Naive thymus-derived CD8-positive, alpha-beta T cell (primary cell): ENCODE measurements at regions not wholly inside any gene's neighbourhood (a gene's known extent, or its start where the extent isn't known, plus 50 kb on each side); places are given as distances from the start of the nearest gene placed in this dataset.

Experiments
- ATAC-seq, 2 donors: fragments of 150-1000 bp; cut with Tn5 transposase in 1 of 2; sonication (Bioruptor Pico), chemical (Tn5 transposase) in 1 of 2; 1 replicate in 1 of 2; 2 replicates in 1 of 2; pipeline ENCODE4 v1.10.0; 2021; ENCODE audit warnings: mild to moderate bottlenecking in 2 of 2, moderate library complexity in 2 of 2
- POLR2A ChIA-PET: fragments of 350-600 bp; sonication (Branson Sonifier 250); formaldehyde crosslinking; loops from one replicate; lab custom pipeline; 2021; ENCODE audit warnings: antibody characterized with exemption; lab: Charles Lee
- DNase-seq, 10 donors: peaks; one replicate each; pipeline versions ENCODE4 v3.0.0 to v3.0.0-alpha.2; 2020 to 2022
- H3K27ac Mint-ChIP-seq, 10 donors: one replicate each; pipeline ENCODE4 v1.8.0; 2020 to 2022; ENCODE audit warnings: mild to moderate bottlenecking in 10 of 10, mixed read lengths in 10 of 10, moderate library complexity in 4 of 10, inconsistent platforms in 1 of 10
- H3K27me3 Mint-ChIP-seq, 5 donors: one replicate each; pipeline ENCODE4 v1.8.0; 2021 to 2022; ENCODE audit warnings: mixed read lengths in 5 of 5
- H3K36me3 Mint-ChIP-seq, 3 donors: one replicate each; pipeline ENCODE4 v1.8.0; 2020 to 2022; ENCODE audit warnings: mixed read lengths in 3 of 3, mild to moderate bottlenecking in 2 of 3, inconsistent platforms in 1 of 3
- H3K4me1 Mint-ChIP-seq, 4 donors: one replicate each; pipeline ENCODE4 v1.8.0; 2021 to 2022; ENCODE audit warnings: mixed read lengths in 4 of 4
- H3K4me3 Mint-ChIP-seq, 10 donors: one replicate each; pipeline ENCODE4 v1.8.0; 2020 to 2022; ENCODE audit warnings: mild to moderate bottlenecking in 10 of 10, mixed read lengths in 10 of 10, moderate library complexity in 6 of 10, inconsistent platforms in 1 of 10
- H3K9me3 Mint-ChIP-seq, 9 donors: one replicate each; pipeline ENCODE4 v1.8.0; 2020 to 2022; ENCODE audit warnings: mixed read lengths in 9 of 9, mild to moderate bottlenecking in 3 of 9, inconsistent platforms in 1 of 9, moderate library complexity in 1 of 9

- H3K4me3 Mint-ChIP-seq, result no peak overlapping the region
- ATAC-seq (no peak), DNase-seq (peak in 1 of 10 donors; percentile 3)
- H3K36me3 Mint-ChIP-seq, result peaks cover 0 to 4% (median 0%) of the 10 kb centered on the region in 3 donors
- POLR2A ChIA-PET, result no interaction called here
- H3K27ac Mint-ChIP-seq, result no peak overlapping the region
- H3K9me3 Mint-ChIP-seq, result peaks cover 0 to 21% (median 10%) of the 10 kb centered on the region in 9 donors
- H3K4me1 Mint-ChIP-seq, result peaks cover 0 to 6% (median under 1%) of the 10 kb centered on the region in 4 donors
- H3K27me3 Mint-ChIP-seq, result peaks cover 0 to 13% (median 2%) of the 10 kb centered on the region in 5 donors
Observed at GRCh38 chr2:239532250-239532649, 131.4 kb upstream of the HDAC4 start.

- Mint-ChIP-seq H3K36me3 (peaks cover 0 to 4% (median 0%) of the 10 kb centered on the region in 3 donors), H3K27me3 (peaks cover 0 to 12% (median 2%) of the 10 kb centered on the region in 5 donors), H3K27ac (no peak overlapping the region), H3K4me3 (no peak overlapping the region), H3K9me3 (peaks cover 0 to 21% (median 10%) of the 10 kb centered on the region in 9 donors), H3K4me1 (peaks cover 0 to 6% (median under 1%) of the 10 kb centered on the region in 4 donors)
- no peak for ATAC-seq
- peak in 1 of 10 donors; percentile 42 for DNase-seq
- POLR2A ChIA-PET, result no interaction called here
Observed at GRCh38 chr2:239531456-239532241, 130.8 kb upstream of the HDAC4 start.

- Mint-ChIP-seq H3K27me3 (peaks cover 0 to 9% (median 1%) of the 10 kb centered on the region in 5 donors), H3K9me3 (peaks cover 0 to 21% (median 10%) of the 10 kb centered on the region in 9 donors), H3K36me3 (peaks cover 0 to 4% (median 0%) of the 10 kb centered on the region in 3 donors), H3K4me1 (peaks cover 0 to 6% (median under 1%) of the 10 kb centered on the region in 4 donors), H3K4me3 (no peak overlapping the region), H3K27ac (peak overlapping the region in 1 of 10 donors; percentile 20)
- DNase-seq (no peak), ATAC-seq (no peak)
- POLR2A ChIA-PET, result no interaction called here
Observed at GRCh38 chr2:239530749-239531316, 130.0 kb upstream of the HDAC4 start.

- no peak overlapping the region for H3K4me3 Mint-ChIP-seq
- peaks cover 0 to 6% (median 0%) of the 10 kb centered on the region in 5 donors for H3K27me3 Mint-ChIP-seq
- no peak for ATAC-seq
- H3K27ac Mint-ChIP-seq, result no peak overlapping the region
- H3K4me1 Mint-ChIP-seq, result peaks cover 0 to 6% (median under 1%) of the 10 kb centered on the region in 4 donors
- peaks cover 0 to 4% (median 0%) of the 10 kb centered on the region in 3 donors for H3K36me3 Mint-ChIP-seq
- POLR2A ChIA-PET, result no interaction called here
- peak in 1 of 10 donors; percentile 19 for DNase-seq
- peaks cover 0 to 18% (median 2%) of the 10 kb centered on the region in 9 donors for H3K9me3 Mint-ChIP-seq
Observed at GRCh38 chr2:239529313-239530015, 128.6 kb upstream of the HDAC4 start.

- H3K4me1 Mint-ChIP-seq, result peaks cover 0 to 6% (median under 1%) of the 10 kb centered on the region in 4 donors
- peaks cover 0 to 6% (median 0%) of the 10 kb centered on the region in 5 donors for H3K27me3 Mint-ChIP-seq
- ATAC-seq (no peak), DNase-seq (peak in 1 of 10 donors; percentile 32)
- H3K4me3 Mint-ChIP-seq, result no peak overlapping the region
- no peak overlapping the region for H3K27ac Mint-ChIP-seq
- H3K36me3 Mint-ChIP-seq, result no peaks in the 10 kb centered on the region
- POLR2A ChIA-PET, result no interaction called here
- peaks cover 0 to 13% (median 0%) of the 10 kb centered on the region in 9 donors for H3K9me3 Mint-ChIP-seq
Observed at GRCh38 chr2:239528883-239529282, 128.1 kb upstream of the HDAC4 start.

- H3K9me3 Mint-ChIP-seq, result peaks cover 0 to 13% (median 0%) of the 10 kb centered on the region in 9 donors
- POLR2A ChIA-PET, result no interaction called here
- H3K4me1 Mint-ChIP-seq, result peaks cover 0 to 3% (median under 1%) of the 10 kb centered on the region in 4 donors
- H3K27me3 Mint-ChIP-seq, result peaks cover 0 to 6% (median 0%) of the 10 kb centered on the region in 5 donors
- ATAC-seq (no peak), DNase-seq (peak in 1 of 10 donors; percentile 53)
- no peaks in the 10 kb centered on the region for H3K36me3 Mint-ChIP-seq
- no peak overlapping the region for H3K27ac Mint-ChIP-seq
- H3K4me3 Mint-ChIP-seq, result no peak overlapping the region
Observed at GRCh38 chr2:239528146-239528545, 127.3 kb upstream of the HDAC4 start.

GRCh38 chr2:239526666-239527415, 126.0 kb upstream of the HDAC4 start:
- no peak for ATAC-seq
- POLR2A ChIA-PET, result no interaction called here
- peak in 1 of 10 donors; percentile 49 for DNase-seq
- Mint-ChIP-seq H3K9me3 (peaks cover 0 to 13% (median 0%) of the 10 kb centered on the region in 9 donors), H3K36me3 (no peaks in the 10 kb centered on the region), H3K27ac (no peak overlapping the region), H3K27me3 (peaks cover 0 to 6% (median 0%) of the 10 kb centered on the region in 5 donors), H3K4me3 (no peak overlapping the region), H3K4me1 (no peaks in the 10 kb centered on the region)

- no peak overlapping the region for H3K27ac Mint-ChIP-seq
Observed at GRCh38 chr2:239526038-239526437, 125.2 kb upstream of the HDAC4 start.

GRCh38 chr2:239523954-239524330, 123.1 kb upstream of the HDAC4 start:
- no peak for DNase-seq
- Mint-ChIP-seq H3K4me1 (peaks cover 0 to 3% (median 0%) of the 10 kb centered on the region in 4 donors), H3K4me3 (no peak overlapping the region), H3K27me3 (peaks cover 0 to 1% (median 0%) of the 10 kb centered on the region in 5 donors), H3K27ac (no peak overlapping the region), H3K36me3 (no peaks in the 10 kb centered on the region), H3K9me3 (peaks cover 0 to 2% (median 0%) of the 10 kb centered on the region in 9 donors)
- POLR2A ChIA-PET, result no interaction called here
- ATAC-seq, result no peak

More at GRCh38 chr2:239526038-239526437, 125.2 kb upstream of the HDAC4 start:
- Mint-ChIP-seq H3K36me3 (no peaks in the 10 kb centered on the region), H3K27me3 (peaks cover 0 to 6% (median 0%) of the 10 kb centered on the region in 5 donors), H3K4me3 (no peak overlapping the region), H3K4me1 (no peaks in the 10 kb centered on the region), H3K9me3 (peaks cover 0 to 11% (median 0%) of the 10 kb centered on the region in 9 donors)
- POLR2A ChIA-PET, result no interaction called here
- DNase-seq, result peak in 1 of 10 donors; percentile 13
- no peak for ATAC-seq

- DNase-seq, result peak in 1 of 10 donors; percentile 49
- ATAC-seq, result no peak
- Mint-ChIP-seq H3K36me3 (no peaks in the 10 kb centered on the region), H3K27ac (no peak overlapping the region), H3K4me3 (no peak overlapping the region), H3K4me1 (peaks cover 0 to 3% (median 0%) of the 10 kb centered on the region in 4 donors), H3K27me3 (peaks cover 0 to 1% (median 0%) of the 10 kb centered on the region in 5 donors), H3K9me3 (peaks cover 0 to 2% (median 0%) of the 10 kb centered on the region in 9 donors)
- POLR2A ChIA-PET, result no interaction called here
Observed at GRCh38 chr2:239523147-239523953, 122.5 kb upstream of the HDAC4 start.

- Mint-ChIP-seq H3K27ac (no peak overlapping the region), H3K4me3 (no peak overlapping the region), H3K4me1 (peaks cover 0 to 3% (median 0%) of the 10 kb centered on the region in 4 donors), H3K27me3 (peaks cover 0 to 1% (median 0%) of the 10 kb centered on the region in 5 donors), H3K9me3 (peaks cover 0 to 2% (median 0%) of the 10 kb centered on the region in 9 donors), H3K36me3 (no peaks in the 10 kb centered on the region)
- POLR2A ChIA-PET, result no interaction called here
- no peak for ATAC-seq
- DNase-seq, result peak in 1 of 10 donors; percentile 10
Observed at GRCh38 chr2:239522740-239523119, 121.9 kb upstream of the HDAC4 start.
